Fibroblast of pulmonary artery (primary cell): ENCODE measurements at regions not wholly inside any gene's neighbourhood (a gene's known extent, or its start where the extent isn't known, plus 50 kb on each side); places are given as distances from the start of the nearest gene placed in this dataset.
"Not testable (repeated sequence)": the region's sequence is repeated elsewhere in the genome, so short reads cannot be mapped to it uniquely, and the experiment has no call there.

Experiments used
- DNase-seq: peaks from one replicate; pipeline ENCODE4 v3.0.0-alpha.2; 2010; ENCODE audit warnings: low read depth
- H3K4me3 ChIP-seq: replicated peaks from 2 replicates; pipeline ENCODE4 v1.5.1; 2011; ENCODE audit warnings: low read depth, mild to moderate bottlenecking, control low read depth, low read length, moderate library complexity
- TF ChIP-seq, protein P1 (sequence below): IDR thresholded peaks from 2 replicates; pipeline ENCODE4 v1.5.1; 2011; ENCODE audit warnings: mild to moderate bottlenecking, control low read depth, low read length, inconsistent platforms; ENCODE audit errors: missing control alignments

DNA sequence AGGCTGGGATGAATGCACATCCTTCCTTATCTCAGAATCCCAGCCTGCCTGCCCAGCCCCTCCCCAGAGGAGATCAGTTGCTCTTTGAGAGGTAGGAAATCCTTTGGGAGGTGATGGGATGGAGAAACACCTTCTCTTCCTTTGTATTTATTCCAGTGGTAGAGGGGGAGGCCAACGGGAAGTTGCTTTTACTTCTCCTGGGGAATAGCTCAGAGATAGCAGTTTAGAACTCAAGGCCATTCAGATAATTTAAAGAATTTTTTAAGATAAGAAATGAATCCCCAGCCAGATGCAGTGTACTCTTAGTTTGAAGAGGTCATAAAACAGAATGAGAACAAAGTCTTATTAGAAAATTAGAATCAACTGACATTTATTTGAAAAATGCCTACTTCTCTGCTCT lies 67.4 kb upstream of the PPM1B start:
- no peak for DNase-seq
- no peak overlapping the region for H3K4me3 ChIP-seq
- TF ChIP-seq, protein P1, sequence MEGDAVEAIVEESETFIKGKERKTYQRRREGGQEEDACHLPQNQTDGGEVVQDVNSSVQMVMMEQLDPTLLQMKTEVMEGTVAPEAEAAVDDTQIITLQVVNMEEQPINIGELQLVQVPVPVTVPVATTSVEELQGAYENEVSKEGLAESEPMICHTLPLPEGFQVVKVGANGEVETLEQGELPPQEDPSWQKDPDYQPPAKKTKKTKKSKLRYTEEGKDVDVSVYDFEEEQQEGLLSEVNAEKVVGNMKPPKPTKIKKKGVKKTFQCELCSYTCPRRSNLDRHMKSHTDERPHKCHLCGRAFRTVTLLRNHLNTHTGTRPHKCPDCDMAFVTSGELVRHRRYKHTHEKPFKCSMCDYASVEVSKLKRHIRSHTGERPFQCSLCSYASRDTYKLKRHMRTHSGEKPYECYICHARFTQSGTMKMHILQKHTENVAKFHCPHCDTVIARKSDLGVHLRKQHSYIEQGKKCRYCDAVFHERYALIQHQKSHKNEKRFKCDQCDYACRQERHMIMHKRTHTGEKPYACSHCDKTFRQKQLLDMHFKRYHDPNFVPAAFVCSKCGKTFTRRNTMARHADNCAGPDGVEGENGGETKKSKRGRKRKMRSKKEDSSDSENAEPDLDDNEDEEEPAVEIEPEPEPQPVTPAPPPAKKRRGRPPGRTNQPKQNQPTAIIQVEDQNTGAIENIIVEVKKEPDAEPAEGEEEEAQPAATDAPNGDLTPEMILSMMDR, result no peak

DNA sequence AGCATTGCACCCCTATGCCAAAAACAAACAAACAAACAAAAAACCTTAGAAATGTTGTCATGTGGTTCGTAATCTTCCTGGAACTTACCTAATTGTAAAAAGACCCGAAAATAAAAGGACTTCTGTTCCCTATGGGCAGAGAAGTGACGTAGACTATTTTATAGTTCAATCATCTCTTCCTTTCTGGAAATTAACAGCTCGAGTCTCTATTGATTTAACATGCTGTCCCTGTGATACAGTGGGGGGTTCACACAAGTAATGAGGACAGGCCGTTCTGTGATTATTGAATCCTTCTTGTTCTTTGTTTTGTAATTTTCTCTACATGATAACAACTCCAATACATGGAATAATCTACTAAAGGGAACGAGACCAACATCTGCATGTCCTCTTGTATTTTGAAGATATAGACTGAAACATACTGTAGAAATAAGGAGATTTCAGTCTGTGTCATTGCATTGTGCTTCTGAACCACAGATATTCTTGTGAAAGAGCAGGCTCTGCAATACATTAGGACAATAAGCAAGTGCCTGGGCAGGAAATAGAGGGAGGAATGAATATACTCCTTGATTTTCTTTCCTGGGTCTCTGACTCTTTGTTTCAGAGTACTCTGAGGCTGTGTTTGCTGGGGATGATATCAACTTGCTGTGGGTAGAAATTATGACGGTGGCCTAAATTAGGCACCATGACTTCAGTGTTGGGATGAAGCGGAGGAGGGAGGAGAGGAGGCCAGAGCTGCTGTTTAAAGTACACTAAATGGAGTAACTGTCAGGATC lies 65.7 kb upstream of the PPM1B start:
- DNase-seq, result peak; percentile 68
- TF ChIP-seq, protein P1, result no peak
- no peak overlapping the region for H3K4me3 ChIP-seq

DNA sequence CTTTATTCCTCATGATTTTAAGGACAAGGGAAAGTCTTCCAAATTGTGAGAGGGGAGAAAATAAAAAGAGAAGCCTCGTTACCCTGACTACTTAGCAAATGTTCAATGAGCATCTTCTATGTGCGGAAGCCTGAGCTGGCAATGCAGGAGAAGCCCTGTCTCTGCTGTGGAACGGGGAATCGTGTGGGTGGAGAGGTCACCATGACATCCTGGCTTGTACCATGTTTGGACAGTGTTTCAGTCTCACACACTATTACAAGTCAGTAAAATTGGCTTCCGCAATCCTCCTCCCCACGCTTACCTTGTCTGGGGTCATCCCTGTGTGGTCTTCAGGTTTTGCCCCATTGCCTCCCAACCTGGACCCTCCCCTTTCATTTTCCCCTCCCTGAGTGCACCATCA lies 65.0 kb upstream of the PPM1B start:
- no peak for DNase-seq
- H3K4me3 ChIP-seq, result no peak overlapping the region
- TF ChIP-seq, protein P1, result no peak

DNA sequence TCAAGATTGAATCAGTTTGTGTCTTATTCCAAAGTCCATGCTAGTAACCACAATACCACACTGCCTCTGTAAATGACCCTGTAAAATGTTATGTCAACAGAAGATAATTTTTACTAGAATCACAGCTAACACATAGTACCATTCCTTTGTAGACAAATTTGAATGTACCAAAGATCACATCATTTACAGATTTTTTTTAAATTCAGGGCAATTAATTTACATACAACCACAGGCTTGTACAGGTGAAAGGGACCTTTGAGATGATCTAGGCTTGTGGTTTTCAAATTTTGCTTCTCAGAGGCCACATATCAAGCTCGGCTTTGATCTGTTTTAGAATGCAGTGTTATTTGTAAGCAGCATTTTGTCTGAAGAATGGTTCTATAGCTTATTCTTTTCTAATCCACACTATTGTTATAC lies 63.8 kb upstream of the PPM1B start:
- no peak overlapping the region for H3K4me3 ChIP-seq
- DNase-seq, result no peak
- TF ChIP-seq, protein P1, result no peak

DNA sequence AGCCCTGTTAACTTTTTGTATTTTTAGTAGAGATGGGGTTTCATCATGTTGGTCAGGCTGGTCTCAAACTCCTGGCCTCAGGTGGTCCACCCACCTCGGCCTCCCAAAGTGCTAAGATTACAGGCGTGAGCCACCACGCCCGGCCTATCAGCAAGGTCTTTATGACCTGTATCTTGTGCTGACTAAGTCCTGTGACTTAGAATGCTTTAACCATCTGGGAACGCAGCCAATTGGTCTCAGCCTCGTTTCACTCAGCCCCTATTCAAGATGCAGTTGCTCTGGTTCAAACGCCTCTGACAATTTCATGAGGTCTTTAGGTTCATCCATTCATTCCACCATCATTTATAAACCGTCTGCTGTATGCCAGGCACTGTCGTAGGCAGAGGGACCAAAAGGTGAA lies 62.2 kb upstream of the PPM1B start:
- DNase-seq, H3K4me3 ChIP-seq: not testable (repeated sequence)

DNA sequence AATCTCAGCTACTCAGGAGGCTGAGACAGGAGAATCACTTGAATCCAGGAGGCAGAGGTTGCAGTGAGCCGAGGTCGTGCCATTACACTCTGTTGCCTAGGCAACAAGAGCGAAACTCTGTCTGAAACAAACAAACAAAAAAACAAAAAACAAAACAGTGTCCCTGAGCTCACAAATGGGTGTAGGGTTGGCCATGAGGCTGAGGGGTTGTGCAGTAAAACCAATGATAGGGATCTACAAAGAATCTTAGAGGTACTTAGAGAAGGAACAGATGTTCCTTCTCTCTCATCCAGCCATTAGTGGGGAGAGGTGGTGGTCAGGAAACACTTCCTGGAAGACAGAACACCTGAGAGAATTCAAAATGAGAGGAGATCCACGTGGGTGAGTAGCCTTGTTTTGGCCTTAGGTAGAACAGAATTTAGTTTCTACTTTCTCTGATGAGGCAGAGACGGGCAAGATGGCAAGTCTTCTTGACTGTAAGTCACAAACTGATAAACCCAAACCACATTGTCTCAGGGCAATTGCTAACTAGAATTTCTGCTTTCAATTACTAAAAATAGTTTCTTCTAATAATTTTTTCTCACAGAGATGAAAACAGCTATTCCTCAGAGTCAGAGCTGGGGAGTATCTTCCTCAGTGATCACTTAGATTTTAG lies 61.5 kb upstream of the PPM1B start:
- TF ChIP-seq, protein P1, result no peak
- DNase-seq, result no peak
- H3K4me3 ChIP-seq, result no peak overlapping the region

DNA sequence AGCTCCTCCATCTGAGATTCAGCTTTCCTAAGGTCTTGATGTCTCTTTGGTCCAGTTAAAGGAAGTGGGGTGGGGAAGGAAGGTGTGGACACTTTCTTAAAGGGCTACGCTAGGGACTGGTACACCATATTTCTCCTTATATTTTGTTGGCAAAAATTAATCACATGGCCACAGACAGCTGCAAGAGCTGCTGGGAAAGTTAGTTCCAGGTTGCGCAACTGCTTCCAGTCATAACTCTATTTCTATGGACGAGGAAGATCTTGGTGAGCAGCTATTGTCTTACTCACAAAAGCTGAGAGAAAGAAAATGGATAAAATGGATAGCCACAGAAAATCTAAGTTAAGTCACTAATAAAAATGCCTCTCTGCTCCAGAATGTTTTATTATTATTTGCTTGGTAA lies 60.7 kb upstream of the PPM1B start:
- peak; percentile 29 for DNase-seq
- TF ChIP-seq, protein P1, result no peak
- H3K4me3 ChIP-seq, result no peak overlapping the region
